Activated naive CD4-positive, alpha-beta T cell (primary cell): ENCODE measurements at regions not wholly inside any gene's neighbourhood (a gene's known extent, or its start where the extent isn't known, plus 50 kb on each side); places are given as distances from the start of the nearest gene placed in this dataset.

Experiments used
- DNase-seq, 4 experiments: peaks; one replicate each; lab custom pipeline; 2025; lab: John Stamatoyannopoulos, UW

DNA sequence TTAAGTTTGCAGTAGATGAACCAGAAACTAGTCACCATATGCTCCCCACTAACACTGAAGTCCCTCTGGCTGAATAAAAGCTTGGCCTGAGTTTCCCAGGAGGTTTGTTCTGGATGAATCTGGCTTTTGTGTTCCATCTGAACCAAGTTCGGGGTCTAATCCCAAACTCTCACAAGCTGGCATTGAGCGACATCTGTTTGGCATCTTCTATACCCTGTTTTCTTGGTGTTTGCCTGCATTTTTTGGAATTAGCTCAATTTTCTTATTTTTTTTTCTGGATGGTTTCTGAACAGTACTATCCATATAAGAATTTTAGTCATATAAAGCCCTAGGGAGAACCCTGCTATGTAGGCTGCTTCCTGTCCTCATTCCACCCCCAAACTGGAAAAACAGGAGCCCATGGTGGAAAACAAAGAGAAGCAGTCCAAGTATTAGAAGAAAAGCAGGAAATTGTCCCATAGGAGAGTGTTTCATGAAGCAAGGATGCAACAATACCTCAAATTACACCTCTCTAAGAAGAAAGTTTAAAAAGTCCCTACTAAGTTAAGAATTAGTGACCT is 737.1 kb downstream of the DHX35 start:
- no peak for DNase-seq

GRCh38 chr20:39698752-39699151 is 736.6 kb downstream of the DHX35 start:
- DNase-seq, result no peak

DNA sequence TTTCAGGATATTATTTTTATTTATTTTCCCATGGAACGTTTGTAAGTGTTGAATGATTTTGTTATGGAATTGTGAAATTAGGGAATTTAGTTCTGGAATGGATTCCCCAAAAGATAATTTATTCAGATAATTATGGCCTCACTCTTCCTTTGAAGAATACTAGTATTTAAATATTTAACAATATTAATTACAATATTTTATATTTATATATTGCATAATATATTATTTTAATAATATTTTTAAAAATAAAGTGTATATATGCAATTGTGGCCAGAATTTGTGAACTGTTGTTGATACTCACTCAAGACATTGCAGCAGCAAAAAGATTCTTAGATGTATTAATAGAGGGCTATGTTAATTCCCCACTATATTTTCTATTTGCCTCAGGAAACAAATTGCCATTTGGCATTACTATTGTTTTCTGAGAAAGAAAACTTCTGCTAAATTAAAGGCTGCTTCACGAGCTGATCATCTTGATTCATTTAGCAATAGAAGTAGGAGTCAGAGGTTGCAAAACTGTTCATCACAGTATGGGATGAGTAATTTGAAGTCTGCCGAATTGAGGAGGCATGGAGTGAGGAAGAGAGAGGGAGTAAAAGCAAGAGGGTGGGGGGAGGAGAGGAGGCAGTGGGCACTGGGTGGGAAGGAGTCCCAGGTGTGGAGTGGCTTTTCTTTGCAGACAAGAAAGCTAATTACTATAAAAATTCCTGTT is 729.2 kb downstream of the DHX35 start:
- no peak for DNase-seq

DNA sequence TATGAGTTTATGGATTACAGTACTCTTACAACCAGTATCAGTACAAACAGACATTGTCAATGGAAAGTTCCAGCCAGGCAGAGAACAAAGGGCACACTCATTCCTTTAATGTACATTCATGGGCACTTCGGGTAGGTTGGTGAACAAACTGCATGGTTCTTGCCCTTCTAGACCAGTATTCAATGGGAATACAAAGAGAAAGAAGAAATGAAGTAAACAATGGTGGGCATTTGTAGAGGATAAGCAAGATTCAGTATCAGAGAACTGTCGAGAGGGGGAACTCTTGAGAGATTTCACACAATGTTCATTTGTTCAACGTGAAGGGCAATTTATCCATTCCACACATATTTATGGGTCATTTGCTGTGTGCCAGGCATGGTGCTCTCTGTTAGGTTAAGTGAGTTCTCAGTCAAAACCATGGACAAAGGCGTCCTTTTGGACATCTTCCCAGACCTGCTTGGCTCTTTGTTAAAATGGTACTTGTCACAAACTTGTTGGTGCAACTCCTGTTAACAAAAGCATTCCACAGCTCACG is 714.8 kb downstream of the DHX35 start:
- DNase-seq, result no peak

DNA sequence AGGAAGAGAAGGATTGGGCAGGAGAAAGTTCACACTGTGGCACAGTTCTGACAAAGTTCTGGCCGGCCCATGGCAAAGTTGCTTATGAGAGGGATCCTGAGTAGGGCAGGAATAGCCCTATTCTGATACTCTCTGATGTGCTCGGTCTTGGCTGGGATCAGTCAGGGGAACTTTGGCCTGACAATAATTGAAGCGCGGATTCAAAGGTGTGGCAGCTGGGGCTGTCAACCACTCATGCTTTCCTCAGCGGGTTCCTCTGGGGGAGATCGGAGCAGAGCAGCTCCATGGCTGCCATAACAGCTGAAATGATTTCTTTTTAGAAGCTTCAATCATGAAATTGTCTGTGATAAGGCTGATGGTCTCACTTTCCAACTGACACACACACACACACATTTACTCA is 714.1 kb downstream of the DHX35 start:
- no peak for DNase-seq

- no peak for DNase-seq
Observed at GRCh38 chr20:39674842-39675241, 712.7 kb downstream of the DHX35 start.

DNA sequence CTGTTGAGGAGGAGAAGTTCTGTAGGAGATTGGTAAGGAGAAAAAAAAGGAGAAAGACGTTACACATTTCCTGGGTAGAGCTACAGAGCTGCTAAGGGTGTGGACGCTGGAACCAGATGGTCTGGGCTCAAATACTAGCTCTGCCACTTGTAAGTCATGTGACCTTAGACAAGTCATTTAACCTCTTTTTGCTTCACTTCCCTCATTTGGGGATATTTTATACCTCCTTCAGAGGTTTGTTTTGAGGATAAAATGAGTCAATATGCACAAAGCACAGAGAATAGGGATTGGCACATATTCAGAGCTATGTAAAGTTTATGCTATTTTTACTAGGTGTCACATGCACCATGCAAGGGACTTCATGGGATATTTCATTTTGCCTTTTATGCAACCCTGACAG is 708.8 kb downstream of the DHX35 start:
- DNase-seq, result no peak

DNA sequence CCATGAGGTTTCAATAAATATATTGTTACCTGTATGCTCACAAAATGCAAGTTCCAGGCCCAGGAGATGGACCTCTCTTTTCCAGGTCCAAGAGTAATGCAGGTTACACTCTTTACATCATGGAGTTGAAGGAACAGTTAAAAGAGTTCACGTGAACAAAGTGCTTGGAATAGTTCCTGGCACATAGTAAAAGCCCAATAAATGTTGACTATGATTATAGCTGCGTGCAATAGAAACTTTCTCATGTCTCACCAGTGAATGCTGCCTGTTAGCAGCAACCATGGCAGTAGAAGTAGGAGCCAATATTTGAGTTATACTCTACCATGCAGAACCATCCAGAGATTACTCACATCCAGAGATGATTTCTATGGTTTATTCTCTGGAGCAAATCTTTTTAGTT is 707.5 kb downstream of the DHX35 start:
- DNase-seq, result no peak

GRCh38 chr20:39668038-39668437 is 705.9 kb downstream of the DHX35 start:
- no peak for DNase-seq

- DNase-seq, result no peak
Observed at GRCh38 chr20:39661833-39662232, 699.7 kb downstream of the DHX35 start.

GRCh38 chr20:39660965-39661364 is 698.8 kb downstream of the DHX35 start:
- DNase-seq, result no peak

GRCh38 chr20:39660226-39660625 is 698.1 kb downstream of the DHX35 start:
- no peak for DNase-seq

GRCh38 chr20:39658662-39659409 is 696.7 kb downstream of the DHX35 start:
- no peak for DNase-seq

DNA sequence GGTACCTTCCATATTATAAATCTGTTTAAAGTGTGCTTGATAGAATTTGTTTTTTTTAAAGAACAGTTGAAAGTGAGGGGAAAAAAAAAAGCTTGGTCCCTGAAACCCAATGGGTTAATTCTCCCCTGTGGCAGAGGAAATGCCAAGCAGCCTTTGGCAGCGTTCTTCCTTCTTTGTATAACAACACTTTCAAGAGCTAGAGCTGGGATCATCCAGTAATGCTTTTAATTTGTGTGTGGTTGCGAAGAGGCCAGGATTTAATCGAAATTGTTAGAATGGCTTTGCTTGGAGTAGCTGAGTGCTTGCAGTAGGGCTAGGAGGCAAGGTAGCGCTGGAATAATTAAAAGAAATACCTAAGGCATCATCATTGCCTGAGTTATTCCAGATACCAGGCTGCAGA is 692.0 kb downstream of the DHX35 start:
- no peak for DNase-seq

- no peak for DNase-seq
Observed at GRCh38 chr20:39651645-39652325, 689.6 kb downstream of the DHX35 start.

- DNase-seq, result no peak
Observed at GRCh38 chr20:39646874-39647413, 684.8 kb downstream of the DHX35 start.

GRCh38 chr20:39645131-39645530 is 683.0 kb downstream of the DHX35 start:
- DNase-seq, result no peak

GRCh38 chr20:39643292-39643691 is 681.1 kb downstream of the DHX35 start:
- no peak for DNase-seq

GRCh38 chr20:39641423-39641822 is 679.3 kb downstream of the DHX35 start:
- no peak for DNase-seq

GRCh38 chr20:39640147-39640546 is 678.0 kb downstream of the DHX35 start:
- DNase-seq, result no peak

GRCh38 chr20:39638731-39639130 is 676.6 kb downstream of the DHX35 start:
- no peak for DNase-seq

GRCh38 chr20:39633689-39634088 is 671.5 kb downstream of the DHX35 start:
- no peak for DNase-seq
